Mesenchymal stem cell (in vitro differentiated cells and primary cell): ENCODE measurements at regions not wholly inside any gene's neighbourhood (a gene's known extent, or its start where the extent isn't known, plus 50 kb on each side); places are given as distances from the start of the nearest gene placed in this dataset.

Experiments used
- DNase-seq: peaks from one replicate; pipeline ENCODE4 v3.0.0-alpha.2; 2013
- H2AFZ ChIP-seq: one replicate; pipeline ENCODE4 v1.6.1; 2013; ENCODE audit warnings: low read depth, mild to moderate bottlenecking, control low read depth, inconsistent platforms, low read length, moderate library complexity
- H2AK5ac ChIP-seq: 2 replicates; pipeline ENCODE4 v1.6.1; 2013; ENCODE audit warnings: low read length, moderate library complexity, mild to moderate bottlenecking, inconsistent platforms; ENCODE audit not compliant: severe bottlenecking
- H2BK120ac ChIP-seq: one replicate; pipeline ENCODE4 v1.6.1; 2013; ENCODE audit warnings: low read depth, mild to moderate bottlenecking, inconsistent platforms, low read length, moderate library complexity
- H2BK12ac ChIP-seq, 2 experiments: one replicate each; pipeline ENCODE4 v1.6.1; 2013; ENCODE audit warnings: inconsistent platforms in 2 of 2, low read length in 2 of 2, mild to moderate bottlenecking in 2 of 2, moderate library complexity in 2 of 2, control low read depth in 1 of 2
- H2BK15ac ChIP-seq: one replicate; pipeline ENCODE4 v1.6.1; 2013; ENCODE audit warnings: mild to moderate bottlenecking, low read depth, inconsistent platforms; ENCODE audit not compliant: poor library complexity, severe bottlenecking
- H2BK5ac ChIP-seq: 2 replicates; pipeline ENCODE4 v1.6.1; 2013; ENCODE audit warnings: low read depth, mild to moderate bottlenecking, low read length, control low read depth, inconsistent platforms; ENCODE audit not compliant: poor library complexity, severe bottlenecking
- H3K14ac ChIP-seq, 2 experiments: one replicate each; pipeline ENCODE4 v1.6.1; 2013; ENCODE audit warnings: inconsistent platforms in 2 of 2, low read length in 2 of 2, control low read depth in 1 of 2, mild to moderate bottlenecking in 1 of 2, moderate library complexity in 1 of 2
- H3K18ac ChIP-seq, 2 experiments: one replicate each; pipeline ENCODE4 v1.6.1; 2013; ENCODE audit warnings: inconsistent platforms in 2 of 2, low read length in 2 of 2, control low read depth in 1 of 2, low read depth in 1 of 2, mild to moderate bottlenecking in 1 of 2
- H3K23ac ChIP-seq, 2 experiments: one replicate each; pipeline ENCODE4 v1.6.1; 2013; ENCODE audit warnings: inconsistent platforms in 2 of 2, low read length in 2 of 2, mild to moderate bottlenecking in 2 of 2, moderate library complexity in 2 of 2, control low read depth in 1 of 2
- H3K27ac ChIP-seq: 2 replicates; pipeline ENCODE4 v1.5.1; 2013; ENCODE audit warnings: mild to moderate bottlenecking, moderate library complexity, low read length, control low read depth, inconsistent platforms; ENCODE audit not compliant: poor library complexity, severe bottlenecking
- H3K27me3 ChIP-seq, 2 experiments: 2 replicates each; pipeline versions ENCODE4 v1.6.1 to v1.7.0; 2013; ENCODE audit warnings: low read length in 2 of 2, mild to moderate bottlenecking in 2 of 2, moderate library complexity in 2 of 2, control low read depth in 1 of 2, inconsistent platforms in 1 of 2; ENCODE audit not compliant: control insufficient read depth in 1 of 2, insufficient read depth in 1 of 2
- H3K36me3 ChIP-seq, 2 experiments: 2 replicates each; pipeline versions ENCODE4 v1.6.1 to v1.7.0; 2013; ENCODE audit warnings: low read length in 2 of 2, control low read depth in 1 of 2, inconsistent platforms in 1 of 2, low read depth in 1 of 2, mild to moderate bottlenecking in 1 of 2; ENCODE audit not compliant: insufficient read depth in 2 of 2, control insufficient read depth in 1 of 2
- H3K4ac ChIP-seq, 2 experiments: one replicate each; pipeline ENCODE4 v1.6.1; 2013; ENCODE audit warnings: inconsistent platforms in 2 of 2, low read length in 2 of 2, mild to moderate bottlenecking in 2 of 2, moderate library complexity in 2 of 2, control low read depth in 1 of 2, low read depth in 1 of 2
- H3K4me1 ChIP-seq: 2 replicates; pipeline ENCODE4 v1.6.1; 2013; ENCODE audit warnings: low read depth, low read length, control low read depth; ENCODE audit not compliant: control insufficient read depth, insufficient read depth
- H3K4me2 ChIP-seq: 2 replicates; pipeline ENCODE4 v1.6.1; 2013; ENCODE audit warnings: low read length, mild to moderate bottlenecking, inconsistent platforms; ENCODE audit not compliant: poor library complexity, severe bottlenecking
- H3K4me3 ChIP-seq, 2 experiments: 2 replicates each; pipeline versions ENCODE4 v1.5.1 to v1.7.0; 2013; ENCODE audit warnings: low read length in 2 of 2, mild to moderate bottlenecking in 2 of 2, control low read depth in 1 of 2, low read depth in 1 of 2; ENCODE audit not compliant: insufficient read depth in 1 of 2
- H3K79me1 ChIP-seq: replicated peaks from 2 replicates; pipeline ENCODE4 v1.6.1; 2013; ENCODE audit warnings: mild to moderate bottlenecking, control low read depth, low read length, inconsistent platforms; ENCODE audit not compliant: poor library complexity, severe bottlenecking
- H3K9ac ChIP-seq: 2 replicates; pipeline ENCODE4 v1.7.0; 2013; ENCODE audit warnings: mild to moderate bottlenecking, low read length, moderate library complexity
- H3K9me3 ChIP-seq: 2 replicates; pipeline ENCODE4 v1.7.0; 2013; ENCODE audit warnings: mild to moderate bottlenecking, low read length; ENCODE audit not compliant: control insufficient read depth
- H4K8ac ChIP-seq: one replicate; pipeline ENCODE4 v1.6.1; 2013; ENCODE audit warnings: inconsistent platforms, mild to moderate bottlenecking, low read length, moderate library complexity
- H4K91ac ChIP-seq: one replicate; pipeline ENCODE4 v1.6.1; 2013; ENCODE audit warnings: mild to moderate bottlenecking, low read length, inconsistent platforms
- WGBS: methylation state at CpG from one replicate; pipeline ENCODE4 v1.1.7; 2013; ENCODE audit warnings: mixed read lengths; 5-methylcytosine and 5-hydroxymethylcytosine counted together

DNA sequence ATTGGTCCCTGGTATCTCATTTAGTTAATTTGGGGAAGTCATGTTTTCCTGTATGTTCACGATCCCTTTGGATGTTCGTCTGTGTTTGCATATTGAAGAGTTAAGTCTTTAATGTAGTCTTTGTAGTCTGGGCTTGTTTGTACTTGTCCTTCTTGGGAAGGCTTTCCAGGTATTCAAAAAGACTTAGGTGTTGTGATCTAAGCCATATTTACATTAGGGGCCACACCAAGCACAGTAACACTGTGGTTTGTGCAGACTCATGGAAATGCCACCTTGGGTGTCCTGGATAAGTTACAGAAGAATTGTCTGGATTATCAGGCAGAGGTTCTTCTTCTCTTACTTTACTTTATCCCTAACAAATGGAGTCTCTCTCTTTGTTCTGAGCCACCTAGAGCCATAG is 380.3 kb downstream of the CCER1 start:
- no peak overlapping the region for H2BK15ac ChIP-seq
- no peak overlapping the region for H2BK12ac ChIP-seq
- H3K4me1 ChIP-seq: no peaks in the 10 kb centered on the region
- H3K27me3 ChIP-seq: no peaks in the 10 kb centered on the region
- H3K18ac ChIP-seq: no peak overlapping the region
- no peaks in the 10 kb centered on the region for H3K36me3 ChIP-seq
- no peak for DNase-seq
- no peak overlapping the region for H3K23ac ChIP-seq
- H3K4ac ChIP-seq: no peak overlapping the region
- H3K14ac ChIP-seq: no peak overlapping the region
- no peak overlapping the region for H2BK5ac ChIP-seq
- no peaks in the 10 kb centered on the region for H3K79me1 ChIP-seq
- H3K4me3 ChIP-seq: no peak overlapping the region
- H2AFZ ChIP-seq: no peak overlapping the region
- 95% methylated on average over 2 of the region's 2 CpGs for WGBS
- H3K9ac ChIP-seq: no peak overlapping the region
- no peak overlapping the region for H4K8ac ChIP-seq
- H2AK5ac ChIP-seq: no peak overlapping the region
- H3K27ac ChIP-seq: no peak overlapping the region
- no peak overlapping the region for H3K4me2 ChIP-seq
- no peak overlapping the region for H2BK120ac ChIP-seq
- H4K91ac ChIP-seq: no peak overlapping the region
- H3K9me3 ChIP-seq: peaks cover 8% of the 10 kb centered on the region

- H3K4me2 ChIP-seq: no peak overlapping the region
- no peaks in the 10 kb centered on the region for H3K9me3 ChIP-seq
- no peak overlapping the region for H3K14ac ChIP-seq
- no peak for DNase-seq
- no peak overlapping the region for H2AFZ ChIP-seq
- no peak overlapping the region for H2BK120ac ChIP-seq
- no peaks in the 10 kb centered on the region for H3K27me3 ChIP-seq
- no peak overlapping the region for H2AK5ac ChIP-seq
- H4K8ac ChIP-seq: no peak overlapping the region
- no peak overlapping the region for H3K4me3 ChIP-seq
- H3K4me1 ChIP-seq: no peaks in the 10 kb centered on the region
- no peaks in the 10 kb centered on the region for H3K79me1 ChIP-seq
- no peak overlapping the region for H3K9ac ChIP-seq
- WGBS: no CpG with 5 or more reads among the region's 1 CpG
- no peak overlapping the region for H2BK5ac ChIP-seq
- no peak overlapping the region for H2BK15ac ChIP-seq
- H3K18ac ChIP-seq: no peak overlapping the region
- no peak overlapping the region for H4K91ac ChIP-seq
- no peak overlapping the region for H3K27ac ChIP-seq
- no peak overlapping the region for H3K4ac ChIP-seq
- H3K36me3 ChIP-seq: no peaks in the 10 kb centered on the region
- no peak overlapping the region for H2BK12ac ChIP-seq
- no peak overlapping the region for H3K23ac ChIP-seq
Measured at GRCh38 chr12:90572778-90573177, 382.2 kb downstream of the CCER1 start.

DNA sequence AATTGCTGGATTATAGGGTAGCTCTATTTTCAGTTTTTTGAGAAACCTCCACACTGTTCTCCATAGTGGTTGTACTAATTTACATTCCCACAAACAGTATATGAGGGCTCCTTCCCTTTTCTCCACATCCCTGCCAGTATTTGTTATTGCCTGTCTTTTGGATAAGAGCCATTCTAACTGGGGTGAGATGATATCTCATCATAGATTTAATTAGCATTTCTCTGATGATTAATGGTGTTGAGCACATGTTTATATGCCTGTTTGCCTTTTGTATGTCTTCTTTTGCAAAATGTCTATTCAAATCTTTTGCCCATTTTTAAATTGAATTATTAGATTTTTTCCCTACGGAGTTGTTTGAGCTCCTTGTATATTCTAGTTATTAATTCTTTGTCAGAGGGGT is 385.3 kb downstream of the CCER1 start:
- Histone ChIP-seq H2BK12ac (no peak overlapping the region), H2BK5ac (no peak overlapping the region), H2AFZ (no peak overlapping the region), H3K36me3 (no peaks in the 10 kb centered on the region), H3K14ac (no peak overlapping the region), H4K8ac (no peak overlapping the region), H3K4me3 (no peak overlapping the region), H4K91ac (no peak overlapping the region), H2BK15ac (no peak overlapping the region), H3K4ac (no peak overlapping the region), H2BK120ac (no peak overlapping the region), H3K79me1 (no peaks in the 10 kb centered on the region), H3K23ac (no peak overlapping the region), H3K4me1 (no peaks in the 10 kb centered on the region), H2AK5ac (no peak overlapping the region), H3K9me3 (peaks cover 18% of the 10 kb centered on the region), H3K4me2 (no peak overlapping the region), H3K27ac (no peak overlapping the region), H3K9ac (no peak overlapping the region), H3K27me3 (no peaks in the 10 kb centered on the region), H3K18ac (no peak overlapping the region)
- 100% methylated on average over 1 of the region's 1 CpG for WGBS
- DNase-seq: no peak

GRCh38 chr12:90562671-90563070 is 392.3 kb downstream of the CCER1 start:
- Histone ChIP-seq H3K79me1 (no peaks in the 10 kb centered on the region), H3K27me3 (no peaks in the 10 kb centered on the region), H3K4me1 (no peaks in the 10 kb centered on the region), H2AK5ac (no peak overlapping the region), H4K91ac (no peak overlapping the region), H2BK12ac (no peak overlapping the region), H3K4me2 (no peak overlapping the region), H2AFZ (no peak overlapping the region), H2BK15ac (no peak overlapping the region), H3K14ac (no peak overlapping the region), H3K18ac (no peak overlapping the region), H3K23ac (no peak overlapping the region), H4K8ac (no peak overlapping the region), H2BK120ac (no peak overlapping the region), H3K36me3 (no peaks in the 10 kb centered on the region), H3K9me3 (peaks cover 18% of the 10 kb centered on the region), H3K4me3 (no peak overlapping the region), H2BK5ac (no peak overlapping the region), H3K4ac (no peak overlapping the region), H3K9ac (no peak overlapping the region), H3K27ac (no peak overlapping the region)
- DNase-seq: no peak
